Keratinocyte (primary cell): ENCODE measurements at regions not wholly inside any gene's neighbourhood (a gene's known extent, or its start where the extent isn't known, plus 50 kb on each side); places are given as distances from the start of the nearest gene placed in this dataset.
"Not testable (repeated sequence)": the region's sequence is repeated elsewhere in the genome, so short reads cannot be mapped to it uniquely, and the experiment has no call there.

ENCODE experiments used
- DNase-seq: peaks from one replicate; pipeline ENCODE4 v3.0.0-alpha.2; 2011; ENCODE audit warnings: low read depth, missing footprints, low spot score
- FAIRE-seq: peaks from 2 replicates; lab custom pipeline; 2011; peaks lifted over from hg19 to GRCh38; lab: Jason Lieb, UNC
- H2AFZ ChIP-seq: 2 replicates; pipeline ENCODE4 v1.6.0; 2012; ENCODE audit warnings: low read length, control low read depth, inconsistent platforms; ENCODE audit not compliant: control insufficient read depth
- H3K27ac ChIP-seq: 2 replicates; pipeline ENCODE4 v1.5.1; 2011; ENCODE audit warnings: low read length; ENCODE audit not compliant: control insufficient read depth, insufficient read depth
- H3K27me3 ChIP-seq: 3 replicates; pipeline ENCODE4 v1.6.0; 2011; ENCODE audit warnings: low read length; ENCODE audit not compliant: control insufficient read depth, insufficient read depth; ENCODE audit errors: extremely low read depth
- H3K36me3 ChIP-seq, 2 experiments: 2 replicates in 1 of 2; 3 replicates in 1 of 2; pipeline ENCODE4 v1.5.1; 2011; ENCODE audit warnings: low read length in 2 of 2, mild to moderate bottlenecking in 1 of 2; ENCODE audit not compliant: control insufficient read depth in 2 of 2, insufficient read depth in 2 of 2; ENCODE audit errors: extremely low read depth in 1 of 2
- H3K4me1 ChIP-seq: 3 replicates; pipeline ENCODE4 v1.5.1; 2011; ENCODE audit warnings: low read length; ENCODE audit not compliant: control insufficient read depth, insufficient read depth; ENCODE audit errors: extremely low read depth
- H3K4me2 ChIP-seq: 3 replicates; pipeline ENCODE4 v1.6.0; 2011; ENCODE audit warnings: low read depth, low read length; ENCODE audit not compliant: control insufficient read depth, insufficient read depth; ENCODE audit errors: extremely low read depth
- H3K4me3 ChIP-seq, 3 experiments: fragments of 200-600 bp in 1 of 3; sonication (generic) in 1 of 3; 2 replicates in 2 of 3; 3 replicates in 1 of 3; pipeline ENCODE4 v1.5.1; 2011 to 2016; ENCODE audit warnings: low read length in 3 of 3, mild to moderate bottlenecking in 3 of 3, control low read depth in 2 of 3, inconsistent platforms in 1 of 3, low read depth in 1 of 3, mixed read lengths in 1 of 3, mixed run types in 1 of 3, moderate library complexity in 1 of 3; ENCODE audit not compliant: control insufficient read depth in 2 of 3, insufficient read depth in 2 of 3; ENCODE audit errors: extremely low read depth in 1 of 3
- H3K79me2 ChIP-seq: 2 replicates; pipeline ENCODE4 v1.6.0; 2012; ENCODE audit warnings: low read length; ENCODE audit not compliant: control insufficient read depth, insufficient read depth
- H3K9ac ChIP-seq: 3 replicates; pipeline ENCODE4 v1.6.0; 2011; ENCODE audit warnings: low read length; ENCODE audit not compliant: control insufficient read depth, insufficient read depth; ENCODE audit errors: extremely low read depth
- H3K9me1 ChIP-seq: 3 replicates; pipeline ENCODE4 v1.6.0; 2011; ENCODE audit warnings: low read length; ENCODE audit not compliant: control insufficient read depth, insufficient read depth; ENCODE audit errors: extremely low read depth
- H3K9me3 ChIP-seq: 2 replicates; pipeline ENCODE4 v1.5.1; 2012; ENCODE audit warnings: low read depth, low read length; ENCODE audit not compliant: control insufficient read depth
- H4K20me1 ChIP-seq: 3 replicates; pipeline ENCODE4 v1.6.0; 2011; ENCODE audit warnings: low read length; ENCODE audit not compliant: control insufficient read depth, insufficient read depth; ENCODE audit errors: extremely low read depth
- EZH2 ChIP-seq: IDR thresholded peaks from one replicate; pipeline ENCODE4 v1.6.1; 2012; ENCODE audit warnings: inconsistent platforms, mild to moderate bottlenecking, low read length, moderate library complexity
- dilution Hi-C: fragments of 300-500 bp; cut with MboI; formaldehyde crosslinking; loops from one replicate; pipeline ENCODE4 v1.7.0; 2020; ENCODE audit warnings: low sequenced_read_pairs; ENCODE audit not compliant: extremely low pct_ligation_motif_present
- TF ChIP-seq, protein P1 (sequence below), 3 experiments: IDR thresholded peaks in 1 of 3; conservative IDR thresholded peaks in 1 of 3; optimal IDR thresholded peaks in 1 of 3; 2 replicates in 2 of 3; 3 replicates in 1 of 3; pipeline versions ENCODE3 to v1.5.1; 2011; ENCODE audit warnings: low read length in 3 of 3, mild to moderate bottlenecking in 3 of 3, moderate library complexity in 2 of 3, control low read depth in 1 of 3, inconsistent platforms in 1 of 3; ENCODE audit not compliant: insufficient read depth in 2 of 3; ENCODE audit errors: extremely low read depth in 1 of 3

DNA sequence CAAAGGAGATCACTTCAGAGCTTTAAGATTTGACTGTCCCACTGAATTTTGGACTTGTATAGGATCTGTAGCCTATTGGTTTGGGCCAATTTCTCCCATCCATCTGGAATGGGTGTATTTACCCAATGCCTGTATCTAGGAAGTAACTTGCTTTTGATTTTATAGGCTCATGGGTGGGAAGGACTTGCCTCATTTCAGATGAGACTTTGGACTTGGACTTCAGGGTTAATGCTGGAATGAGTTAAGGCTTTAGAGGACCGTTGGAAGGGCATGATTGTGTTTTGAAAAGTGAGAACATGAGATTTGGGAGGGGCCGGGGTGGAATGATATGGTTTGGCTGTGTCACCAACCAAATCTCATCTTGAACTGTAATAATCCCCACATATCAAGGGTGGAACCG, 73.8 kb downstream of the ZNF518B start:
- Histone ChIP-seq H3K27me3 (no peaks in the 10 kb centered on the region), H3K9me3 (no peaks in the 10 kb centered on the region), H3K4me2 (no peak overlapping the region), H3K9me1 (no peaks in the 10 kb centered on the region), H3K4me1 (peaks cover 24% of the 10 kb centered on the region), H3K36me3 (no peaks in the 10 kb centered on the region), H3K27ac (no peak overlapping the region), H3K4me3 (no peak overlapping the region), H3K79me2 (no peaks in the 10 kb centered on the region), H2AFZ (no peak overlapping the region), H3K9ac (no peak overlapping the region), H4K20me1 (no peaks in the 10 kb centered on the region)
- DNase-seq: no peak
- no peak for TF ChIP-seq EZH2
- TF ChIP-seq, protein P1, sequence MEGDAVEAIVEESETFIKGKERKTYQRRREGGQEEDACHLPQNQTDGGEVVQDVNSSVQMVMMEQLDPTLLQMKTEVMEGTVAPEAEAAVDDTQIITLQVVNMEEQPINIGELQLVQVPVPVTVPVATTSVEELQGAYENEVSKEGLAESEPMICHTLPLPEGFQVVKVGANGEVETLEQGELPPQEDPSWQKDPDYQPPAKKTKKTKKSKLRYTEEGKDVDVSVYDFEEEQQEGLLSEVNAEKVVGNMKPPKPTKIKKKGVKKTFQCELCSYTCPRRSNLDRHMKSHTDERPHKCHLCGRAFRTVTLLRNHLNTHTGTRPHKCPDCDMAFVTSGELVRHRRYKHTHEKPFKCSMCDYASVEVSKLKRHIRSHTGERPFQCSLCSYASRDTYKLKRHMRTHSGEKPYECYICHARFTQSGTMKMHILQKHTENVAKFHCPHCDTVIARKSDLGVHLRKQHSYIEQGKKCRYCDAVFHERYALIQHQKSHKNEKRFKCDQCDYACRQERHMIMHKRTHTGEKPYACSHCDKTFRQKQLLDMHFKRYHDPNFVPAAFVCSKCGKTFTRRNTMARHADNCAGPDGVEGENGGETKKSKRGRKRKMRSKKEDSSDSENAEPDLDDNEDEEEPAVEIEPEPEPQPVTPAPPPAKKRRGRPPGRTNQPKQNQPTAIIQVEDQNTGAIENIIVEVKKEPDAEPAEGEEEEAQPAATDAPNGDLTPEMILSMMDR (optimal IDR thresholded peaks at IDR 0.05 in 1 of 3, IDR thresholded peaks at IDR 0.05 in 1 of 3, conservative IDR thresholded peaks at IDR 0.05 in 1 of 3; ENCODE audit: extremely low read depth in 1 of 3, insufficient read depth in 2 of 3, low read length in 3 of 3): no peak
- dilution Hi-C loops: no loop called here
- no peak for FAIRE-seq

DNA sequence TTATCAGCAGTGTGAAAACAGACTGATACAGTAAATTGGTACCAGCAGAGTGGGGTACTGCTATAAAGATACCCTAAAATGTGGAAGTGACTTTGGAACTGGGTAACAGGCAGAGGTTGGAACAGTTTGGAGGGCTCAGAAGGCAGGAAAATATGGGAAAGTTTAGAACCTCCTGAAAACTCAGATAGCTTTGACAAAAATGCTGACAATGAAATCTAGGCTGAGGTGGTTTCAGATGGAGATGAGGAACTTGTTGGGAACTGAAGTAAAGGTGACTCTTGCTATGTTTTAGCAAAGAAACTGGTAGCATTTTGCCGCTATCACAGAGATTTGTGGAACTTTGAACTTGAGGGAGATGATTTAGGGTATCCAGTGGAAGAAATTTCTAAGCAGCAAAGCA, 75.1 kb downstream of the ZNF518B start:
- H3K4me2 ChIP-seq, H3K27me3 ChIP-seq, H3K9me1 ChIP-seq, FAIRE-seq, H4K20me1 ChIP-seq, H3K27ac ChIP-seq, H3K9ac ChIP-seq, H3K79me2 ChIP-seq, dilution Hi-C loops, H3K4me3 ChIP-seq, H2AFZ ChIP-seq, DNase-seq, H3K9me3 ChIP-seq, H3K36me3 ChIP-seq: not testable (repeated sequence)
- H3K4me1 ChIP-seq: peaks cover 21% of the 10 kb centered on the region

DNA sequence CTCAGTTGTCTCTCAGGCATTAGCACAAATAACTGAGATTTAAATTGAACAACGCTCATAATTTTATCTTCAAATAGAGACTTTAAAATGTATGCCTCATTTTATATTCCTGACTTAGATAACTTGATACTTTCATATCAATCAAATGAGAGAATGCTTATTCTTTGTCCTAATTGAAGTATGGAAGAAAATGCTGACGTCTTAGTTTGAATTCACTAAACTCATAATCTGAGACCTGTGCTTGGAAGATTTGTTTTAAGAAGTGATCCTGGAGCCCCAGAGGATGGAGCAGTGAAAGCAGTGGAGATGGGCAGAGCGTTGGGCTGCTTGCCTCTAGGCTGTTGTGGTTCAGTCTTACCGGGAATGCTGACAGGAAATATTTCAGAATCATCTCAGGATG, 76.1 kb downstream of the ZNF518B start:
- Histone ChIP-seq H3K4me1 (peaks cover 21% of the 10 kb centered on the region), H2AFZ (no peak overlapping the region), H3K79me2 (no peaks in the 10 kb centered on the region), H3K9me1 (no peaks in the 10 kb centered on the region), H4K20me1 (no peaks in the 10 kb centered on the region), H3K4me3 (no peak overlapping the region), H3K36me3 (no peaks in the 10 kb centered on the region), H3K27ac (no peak overlapping the region), H3K27me3 (no peaks in the 10 kb centered on the region), H3K9me3 (no peaks in the 10 kb centered on the region), H3K9ac (no peak overlapping the region), H3K4me2 (no peak overlapping the region)
- TF ChIP-seq, protein P1 (optimal IDR thresholded peaks at IDR 0.05 in 1 of 3, IDR thresholded peaks at IDR 0.05 in 1 of 3, conservative IDR thresholded peaks at IDR 0.05 in 1 of 3; ENCODE audit: extremely low read depth in 1 of 3, insufficient read depth in 2 of 3, low read length in 3 of 3): no peak
- TF ChIP-seq EZH2: no peak
- FAIRE-seq: peak; percentile 13
- DNase-seq: no peak
- dilution Hi-C loops: no loop called here
